Heart right ventricle (tissue), 16 donors: ENCODE measurements at regions not wholly inside any gene's neighbourhood (a gene's known extent, or its start where the extent isn't known, plus 50 kb on each side); places are given as distances from the start of the nearest gene placed in this dataset.

Source experiments
- ATAC-seq, 8 donors: fragments of 200-7000 bp; cut with Tn5 transposase; one replicate each; pipeline ENCODE4 v1.9.1; 2020; ENCODE audit warnings: mild to moderate bottlenecking in 8 of 8, moderate library complexity in 8 of 8, moderate number of reproducible peaks in 1 of 8
- DNase-seq, 2 donors: peaks; one replicate each; pipeline ENCODE4 v3.0.0-alpha.2; 2020
- H3K27ac ChIP-seq, 10 donors: fragments of 200-600 bp; sonication (generic) in 2 of 10; one replicate each; pipeline versions ENCODE4 v1.5.0 to v1.8.0; 2020 to 2022; ENCODE audit warnings: mild to moderate bottlenecking in 3 of 10
- H3K27me3 ChIP-seq, 7 donors: fragments of 200-600 bp; one replicate each; pipeline ENCODE4 v1.8.0; 2021 to 2022; ENCODE audit warnings: mild to moderate bottlenecking in 2 of 7
- H3K36me3 ChIP-seq, 9 donors: fragments of 200-600 bp; sonication (generic) in 1 of 9; one replicate each; pipeline versions ENCODE4 v1.5.0 to v1.8.0; 2020 to 2022; ENCODE audit warnings: mild to moderate bottlenecking in 2 of 9
- H3K4me1 ChIP-seq, 9 donors: fragments of 200-600 bp; sonication (generic) in 1 of 9; one replicate each; pipeline versions ENCODE4 v1.5.0 to v1.8.0; 2020 to 2022; ENCODE audit warnings: mild to moderate bottlenecking in 4 of 9
- H3K4me3 ChIP-seq, 10 donors: fragments of 200-600 bp; sonication (generic) in 2 of 10; one replicate each; pipeline versions ENCODE4 v1.5.0 to v1.8.0; 2020 to 2022; ENCODE audit warnings: mild to moderate bottlenecking in 7 of 10, moderate library complexity in 2 of 10
- H3K9me3 ChIP-seq, 11 donors: fragments of 200-600 bp in 10 of 11; sonication (generic) in 2 of 11; one replicate each; pipeline versions ENCODE4 v1.5.0 to v1.8.0; 2013 to 2022; ENCODE audit warnings: mild to moderate bottlenecking in 2 of 11, control low read depth in 1 of 11, moderate library complexity in 1 of 11
- WGBS, 2 donors: extraction: QIAGEN DNeasy Blood & Tissue Kit; methylation state at CpG; one replicate each; pipeline ENCODE4 v1.1.7; 2013; ENCODE audit warnings: inconsistent platforms in 1 of 2; 5-methylcytosine and 5-hydroxymethylcytosine counted together
- intact Hi-C, 10 donors: fragments of 100-400 bp; cut with DNase I; formaldehyde crosslinking; loops; one replicate each; pipeline versions ENCODE4 v1.11.1 to v1.14.2; 2022
- TF ChIP-seq, protein P1 (sequence below), 9 donors: fragments of 200-600 bp; sonication (generic) in 2 of 9; IDR thresholded peaks; one replicate each; pipeline versions ENCODE4 v1.5.0 to v1.8.0; 2021 to 2022; ENCODE audit warnings: antibody characterized with exemption in 9 of 9, mild to moderate bottlenecking in 5 of 9, moderate library complexity in 1 of 9
- donor health status: Arrhythmogenic right ventricular cardiomyopathy.
- donor health status: ischemic (EF 13 %, LVEDD 7.1; RV severe dilation, severe dysfunction).
- donor health status: healthy with polysubstance abuse.
- donor health status: DM: no; HTN: yes; CAD: no.
- donor health status: DM: no; HTN: no; CAD: no.
- donor health status: ischemic (EF 25% LVEDD 6.9; RV normal size, moderate dysfunction).
- donor health status: ischemic (EF 25% LVEDD 5.7; RV mildly dilated, moderate dysfunction).
- donor health status: healthy.
- donor health status: DM: yes; HTN: yes; CAD: no.
- donor health status: Ischemic cardiomyopathy.
- donor health status: ischemic (EF 35%, LVEDD 5.7; RV mildly dilated, moderate dysfunction).
- donor health status: nonischemic (EF 11% LVEDD 7.7; RV severe dilation, severe dysfunction).
- donor health status: DM: yes; HTN: yes; CAD: no.
- donor health status: PGD.
- donor health status: ischemic (EF 29% LVEDD 5.4; RV normal size, mild dysfunction).
- donor health status: nonischemic (EF 23%, LVEDD 6.1; RV moderate dilation, normal function).

DNA sequence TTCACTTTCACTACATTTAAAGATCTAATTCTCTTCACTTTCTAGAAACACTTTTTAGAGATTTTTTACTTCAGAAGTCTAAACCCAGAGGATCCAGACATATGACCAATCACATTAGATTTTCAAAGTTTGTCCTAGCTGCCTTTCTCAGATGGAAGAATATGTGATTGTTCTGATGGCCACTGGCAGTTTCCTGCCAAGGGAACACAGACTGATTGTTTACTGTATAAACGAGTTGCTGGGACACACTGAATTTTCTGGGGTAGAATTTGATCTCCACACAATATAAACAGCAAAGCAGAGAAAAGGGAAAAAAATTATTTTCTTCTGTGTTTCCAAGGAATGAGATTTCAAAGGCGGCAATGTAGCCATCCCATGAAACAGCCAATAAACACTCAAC lies 480.0 kb downstream of the TOX3 start:
- Histone ChIP-seq H3K9me3 (peaks cover 0 to 15% (median 0%) of the 10 kb centered on the region in 11 donors), H3K4me3 (no peak overlapping the region), H3K27me3 (peaks cover 0 to 6% (median 0%) of the 10 kb centered on the region in 7 donors), H3K36me3 (no peaks in the 10 kb centered on the region), H3K4me1 (peaks cover 0 to 4% (median 0%) of the 10 kb centered on the region in 9 donors), H3K27ac (no peak overlapping the region)
- TF ChIP-seq, protein P1, sequence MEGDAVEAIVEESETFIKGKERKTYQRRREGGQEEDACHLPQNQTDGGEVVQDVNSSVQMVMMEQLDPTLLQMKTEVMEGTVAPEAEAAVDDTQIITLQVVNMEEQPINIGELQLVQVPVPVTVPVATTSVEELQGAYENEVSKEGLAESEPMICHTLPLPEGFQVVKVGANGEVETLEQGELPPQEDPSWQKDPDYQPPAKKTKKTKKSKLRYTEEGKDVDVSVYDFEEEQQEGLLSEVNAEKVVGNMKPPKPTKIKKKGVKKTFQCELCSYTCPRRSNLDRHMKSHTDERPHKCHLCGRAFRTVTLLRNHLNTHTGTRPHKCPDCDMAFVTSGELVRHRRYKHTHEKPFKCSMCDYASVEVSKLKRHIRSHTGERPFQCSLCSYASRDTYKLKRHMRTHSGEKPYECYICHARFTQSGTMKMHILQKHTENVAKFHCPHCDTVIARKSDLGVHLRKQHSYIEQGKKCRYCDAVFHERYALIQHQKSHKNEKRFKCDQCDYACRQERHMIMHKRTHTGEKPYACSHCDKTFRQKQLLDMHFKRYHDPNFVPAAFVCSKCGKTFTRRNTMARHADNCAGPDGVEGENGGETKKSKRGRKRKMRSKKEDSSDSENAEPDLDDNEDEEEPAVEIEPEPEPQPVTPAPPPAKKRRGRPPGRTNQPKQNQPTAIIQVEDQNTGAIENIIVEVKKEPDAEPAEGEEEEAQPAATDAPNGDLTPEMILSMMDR (IDR thresholded peaks at IDR 0.05): no peak
- ATAC-seq (no peak), DNase-seq (no peak)
- intact Hi-C loops: loop anchor here in 7 of 10 donors (5.0 kb wide), 4 partner anchors 125 to 955 kb away; no protein-coding TSS in a partner anchor
- 48 to 60% methylated on average over 2 of the region's 2 CpGs for WGBS, 2 donors

DNA sequence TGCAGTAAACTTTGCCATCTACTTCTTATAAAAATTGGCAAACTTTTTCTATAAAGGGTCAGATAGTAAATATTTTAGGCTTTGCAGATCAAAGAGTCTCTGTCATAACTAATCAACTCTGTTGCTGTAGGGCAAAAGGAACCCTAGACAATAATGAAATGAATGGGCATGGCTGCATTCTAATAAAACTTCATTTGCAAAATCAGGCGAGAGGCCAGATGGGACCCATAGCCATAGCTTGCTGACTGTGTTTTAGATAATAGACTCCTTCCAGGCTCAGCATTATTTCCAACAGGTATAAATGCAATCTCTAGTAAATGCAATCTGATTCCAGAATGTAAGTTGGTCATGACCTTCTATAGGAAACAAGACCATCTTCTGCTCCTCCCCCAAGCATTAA lies 490.7 kb downstream of the TOX3 start:
- Histone ChIP-seq H3K27me3 (peaks cover 0 to 4% (median 0%) of the 10 kb centered on the region in 7 donors), H3K27ac (no peak overlapping the region), H3K9me3 (peaks cover 0 to 4% (median 0%) of the 10 kb centered on the region in 11 donors), H3K36me3 (no peaks in the 10 kb centered on the region), H3K4me1 (no peaks in the 10 kb centered on the region), H3K4me3 (no peak overlapping the region)
- DNase-seq (no peak), ATAC-seq (no peak)
- intact Hi-C loops: loop anchor here in 1 of 10 donors (10.0 kb wide), 1 partner anchor 61 kb away; no protein-coding TSS in a partner anchor
- TF ChIP-seq, protein P1 (IDR thresholded peaks at IDR 0.05): no peak
- 84 to 97% methylated on average over 1 of the region's 1 CpG for WGBS, 2 donors

GRCh38 chr16:52055381-52055780 lies 491.6 kb downstream of the TOX3 start:
- Histone ChIP-seq H3K4me1 (no peaks in the 10 kb centered on the region), H3K4me3 (no peak overlapping the region), H3K9me3 (peaks cover 0 to 10% (median 0%) of the 10 kb centered on the region in 11 donors), H3K36me3 (no peaks in the 10 kb centered on the region), H3K27ac (no peak overlapping the region), H3K27me3 (peaks cover 0 to 4% (median 0%) of the 10 kb centered on the region in 7 donors)
- ATAC-seq (no peak), DNase-seq (no peak)
- TF ChIP-seq, protein P1 (IDR thresholded peaks at IDR 0.05): no peak
- WGBS, 2 donors: 38 to 49% methylated on average over 2 of the region's 2 CpGs
- intact Hi-C loops: loop anchor here in 1 of 10 donors (10.0 kb wide), 1 partner anchor 61 kb away; no protein-coding TSS in a partner anchor

- peaks cover 0 to 15% (median 0%) of the 10 kb centered on the region in 11 donors for H3K9me3 ChIP-seq
Measured at GRCh38 chr16:52054326-52054725, 492.6 kb downstream of the TOX3 start.

More at GRCh38 chr16:52054326-52054725, 492.6 kb downstream of the TOX3 start:
- Histone ChIP-seq H3K4me1 (no peaks in the 10 kb centered on the region), H3K27ac (no peak overlapping the region), H3K4me3 (no peak overlapping the region), H3K27me3 (peaks cover 0 to 4% (median 0%) of the 10 kb centered on the region in 7 donors), H3K36me3 (no peaks in the 10 kb centered on the region)
- DNase-seq (no peak), ATAC-seq (no peak)
- TF ChIP-seq, protein P1 (IDR thresholded peaks at IDR 0.05): no peak
- intact Hi-C loops: loop anchor here in 1 of 10 donors (10.0 kb wide), 1 partner anchor 60 kb away; no protein-coding TSS in a partner anchor
- WGBS, 2 donors: 78 to 86% methylated on average over 1 of the region's 1 CpG
